Ovary (tissue), 7 donors: ENCODE measurements at regions not wholly inside any gene's neighbourhood (a gene's known extent, or its start where the extent isn't known, plus 50 kb on each side); places are given as distances from the start of the nearest gene placed in this dataset.
"Not testable (repeated sequence)": the region's sequence is repeated elsewhere in the genome, so short reads cannot be mapped to it uniquely, and the experiment has no call there.

Source experiments
- DNase-seq, 5 donors: peaks; one replicate each; pipeline ENCODE4 v3.0.0-alpha.2; 2019 to 2020
- H3K27ac ChIP-seq, 2 donors: fragments of 200-600 bp; one replicate each; pipeline versions ENCODE4 v1.5.1 to v1.8.0; 2019 to 2022
- H3K27me3 ChIP-seq: fragments of 200-600 bp; one replicate; pipeline ENCODE4 v1.8.0; 2022
- H3K36me3 ChIP-seq: fragments of 200-600 bp; sonication (generic); one replicate; pipeline ENCODE4 v1.5.1; 2019
- H3K4me1 ChIP-seq: one replicate; pipeline ENCODE4 v1.8.1; 2013; ENCODE audit warnings: mild to moderate bottlenecking, moderate library complexity; ENCODE audit not compliant: insufficient read depth
- H3K4me3 ChIP-seq: fragments of 200-600 bp; sonication (generic); one replicate; pipeline ENCODE4 v1.5.1; 2017
- H3K9me3 ChIP-seq, 2 donors: fragments of 200-600 bp in 1 of 2; sonication (generic) in 1 of 2; one replicate each; pipeline versions ENCODE4 v1.5.1 to v1.8.1; 2013 to 2019; ENCODE audit warnings: mild to moderate bottlenecking in 1 of 2, moderate library complexity in 1 of 2
- WGBS, 3 donors: extraction: QIAGEN DNeasy Blood & Tissue Kit in 1 of 3; methylation state at CpG; one replicate each; pipeline versions ENCODE4 v1.1.5 to v1.1.7; 2013 to 2017; 5-methylcytosine and 5-hydroxymethylcytosine counted together
- intact Hi-C, 4 donors: fragments of 100-400 bp; cut with DNase I; formaldehyde crosslinking; loops; one replicate each; pipeline versions ENCODE4 v1.11.0 to v1.15.1; 2022 to 2023
- donor health status: DM: no; HTN: no; CAD: no; lungs with moderate emphysema.
- donor health status: DM: no; HTN: no; CAD: no.
- donor health status: Bipolar disorder and iron deficiency.
- donor health status: DM: no; HTN: no; CAD: no.
- donor health status: DM: yes; HTN: yes; CAD: no.

DNA sequence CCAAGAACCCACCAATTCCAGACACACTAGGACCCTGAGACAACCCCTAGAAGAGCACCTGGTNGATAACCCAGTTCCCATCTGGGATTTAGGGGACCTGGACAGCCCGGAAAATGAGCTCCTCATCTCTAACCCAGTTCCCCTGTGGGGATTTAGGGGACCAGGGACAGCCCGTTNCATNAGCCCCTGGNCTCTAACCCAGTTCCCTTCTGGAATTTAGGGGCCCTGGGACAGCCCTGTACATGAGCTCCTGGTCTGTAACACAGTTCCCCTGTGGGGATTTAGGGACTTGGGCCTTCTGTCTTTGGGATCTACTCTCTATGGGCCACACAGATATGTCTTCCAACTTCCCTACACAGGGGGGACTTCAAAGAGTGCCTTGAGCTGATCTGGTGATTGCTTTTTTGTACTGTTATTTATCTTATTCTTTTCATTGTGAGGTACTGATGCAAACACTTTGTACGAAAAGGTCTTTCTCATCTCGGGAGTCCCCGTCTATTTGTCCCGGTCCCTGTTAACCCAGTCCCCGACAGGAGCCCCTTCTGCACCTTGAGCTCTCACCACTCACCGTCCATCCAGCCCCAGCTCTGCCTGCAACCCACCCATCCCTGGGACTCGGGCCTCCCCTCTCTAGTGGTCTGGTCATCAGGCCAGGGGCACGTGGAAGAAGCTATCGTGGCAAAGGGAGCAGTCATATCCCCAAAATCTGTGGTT lies 58.2 kb upstream of the PLCXD1 start:
- DNase-seq, H3K27me3 ChIP-seq, H3K4me3 ChIP-seq, H3K36me3 ChIP-seq, H3K4me1 ChIP-seq, H3K27ac ChIP-seq, intact Hi-C loops, H3K9me3 ChIP-seq: not testable (repeated sequence)
- no CpG with 5 or more reads among the region's 11 CpGs for WGBS, 3 donors

DNA sequence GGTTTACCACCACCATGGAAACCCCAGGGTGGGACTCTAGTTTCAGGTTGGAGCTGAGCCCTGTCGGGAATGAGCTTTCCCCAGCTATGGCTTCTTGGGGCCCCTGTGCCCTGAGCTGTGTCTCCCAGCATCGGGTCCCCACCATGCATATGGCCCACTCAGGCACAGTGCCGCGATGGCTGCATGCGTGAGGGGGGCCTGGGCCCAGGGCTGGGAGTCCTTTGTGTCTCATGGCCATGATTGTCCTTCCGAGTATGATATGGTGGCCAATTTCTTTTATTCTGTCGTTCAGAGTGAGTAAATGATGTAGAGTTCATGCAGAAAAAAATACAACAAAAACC lies 57.7 kb upstream of the PLCXD1 start:
- H3K9me3 ChIP-seq, H3K36me3 ChIP-seq, H3K4me1 ChIP-seq, DNase-seq, intact Hi-C loops, H3K4me3 ChIP-seq, H3K27me3 ChIP-seq, H3K27ac ChIP-seq: not testable (repeated sequence)
- WGBS, 3 donors = no CpG with 5 or more reads among the region's 7 CpGs

DNA sequence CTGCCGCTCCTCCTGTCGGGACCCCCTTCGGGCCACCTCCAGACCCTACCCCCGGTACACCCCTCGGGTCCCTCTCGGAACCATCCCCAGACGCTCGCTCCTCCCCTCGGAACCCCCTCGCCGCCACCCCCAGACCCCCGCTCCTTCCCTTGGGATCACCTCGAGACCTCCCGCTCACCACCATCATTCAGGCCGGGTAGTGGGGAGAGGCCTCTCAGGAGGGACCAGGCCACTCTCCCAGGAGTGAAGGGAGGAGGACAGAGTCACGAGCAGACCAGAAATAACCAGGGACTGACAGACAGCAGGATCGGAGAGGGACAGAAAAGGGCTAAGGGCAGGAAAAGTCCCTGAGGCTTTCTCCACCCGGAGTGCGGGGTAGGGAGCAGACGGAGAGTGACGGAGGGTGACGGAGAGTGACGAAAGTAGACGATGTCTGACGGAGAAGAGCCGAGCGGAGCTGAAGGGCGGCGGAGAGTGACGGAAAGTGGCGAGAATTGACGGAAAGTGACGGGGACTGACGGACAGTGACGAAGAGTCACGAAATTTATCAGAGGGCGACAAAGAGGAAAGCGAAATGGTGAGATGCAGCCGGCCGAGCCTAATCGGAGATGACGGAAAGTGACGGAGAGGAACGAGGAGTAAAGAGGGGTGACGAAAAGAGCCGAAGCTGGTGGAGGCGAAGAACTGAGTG lies 54.6 kb upstream of the PLCXD1 start:
- intact Hi-C loops, H3K4me1 ChIP-seq, H3K36me3 ChIP-seq, H3K27ac ChIP-seq, H3K27me3 ChIP-seq, H3K9me3 ChIP-seq, H3K4me3 ChIP-seq: not testable (repeated sequence)
- peak in 1 of 5 donors; percentile 22 for DNase-seq
- WGBS, 3 donors = 22% methylated on average over 8 of the region's 47 CpGs; no CpG with 5 or more reads in 2 of the 3 donors

DNA sequence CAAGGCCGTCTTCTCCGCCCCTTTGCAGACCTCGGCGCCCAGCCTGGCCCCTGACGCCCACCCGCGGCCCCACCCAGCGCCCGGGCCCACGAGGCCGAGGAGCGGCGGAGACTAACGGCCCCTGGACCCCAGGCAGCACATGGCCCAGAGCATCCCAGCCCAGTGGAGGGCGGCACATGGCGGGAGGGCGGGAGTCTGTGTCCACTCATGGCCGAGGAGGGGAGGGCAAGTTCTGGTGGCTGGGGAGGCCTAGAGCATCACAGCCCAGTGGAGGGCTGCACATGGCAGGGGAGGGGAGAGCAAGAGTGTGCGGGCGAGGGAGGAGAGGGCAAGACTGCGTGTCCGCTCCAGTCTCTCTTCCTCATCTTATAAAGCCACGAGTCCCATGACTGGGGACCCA lies 53.8 kb upstream of the PLCXD1 start:
- no CpG with 5 or more reads among the region's 23 CpGs for WGBS, 3 donors
- H3K36me3 ChIP-seq, H3K4me1 ChIP-seq, intact Hi-C loops, H3K27ac ChIP-seq, H3K27me3 ChIP-seq, H3K9me3 ChIP-seq, DNase-seq, H3K4me3 ChIP-seq: not testable (repeated sequence)
